Nephron progenitor cell (in vitro differentiated cells): ENCODE measurements at regions not wholly inside any gene's neighbourhood (a gene's known extent, or its start where the extent isn't known, plus 50 kb on each side); places are given as distances from the start of the nearest gene placed in this dataset.

Experiments
- DNase-seq: peaks from one replicate; pipeline ENCODE4 v3.0.0; 2021
- H3K27ac Mint-ChIP-seq: 2 replicates; pipeline ENCODE4 v1.8.0; 2021; ENCODE audit warnings: mild to moderate bottlenecking, moderate library complexity, mixed read lengths
- H3K27me3 Mint-ChIP-seq: 2 replicates; pipeline ENCODE4 v1.8.0; 2021; ENCODE audit warnings: mild to moderate bottlenecking, low read depth, mixed read lengths; ENCODE audit not compliant: poor library complexity
- H3K36me3 Mint-ChIP-seq: 2 replicates; pipeline ENCODE4 v1.8.0; 2021; ENCODE audit warnings: low read depth, mixed read lengths
- H3K4me1 Mint-ChIP-seq: 2 replicates; pipeline ENCODE4 v1.8.0; 2021; ENCODE audit warnings: mixed read lengths
- H3K4me3 Mint-ChIP-seq: 2 replicates; pipeline ENCODE4 v1.8.0; 2021; ENCODE audit warnings: mild to moderate bottlenecking, moderate library complexity, mixed read lengths
- H3K9me3 Mint-ChIP-seq: 2 replicates; pipeline ENCODE4 v1.8.0; 2021; ENCODE audit warnings: mild to moderate bottlenecking, moderate library complexity, mixed read lengths
- TF ChIP-seq, protein P1 (sequence below): fragments of 200-600 bp; sonication (generic); IDR thresholded peaks from 2 replicates; pipeline ENCODE4 v1.5.0; 2021; ENCODE audit warnings: antibody characterized with exemption

DNA sequence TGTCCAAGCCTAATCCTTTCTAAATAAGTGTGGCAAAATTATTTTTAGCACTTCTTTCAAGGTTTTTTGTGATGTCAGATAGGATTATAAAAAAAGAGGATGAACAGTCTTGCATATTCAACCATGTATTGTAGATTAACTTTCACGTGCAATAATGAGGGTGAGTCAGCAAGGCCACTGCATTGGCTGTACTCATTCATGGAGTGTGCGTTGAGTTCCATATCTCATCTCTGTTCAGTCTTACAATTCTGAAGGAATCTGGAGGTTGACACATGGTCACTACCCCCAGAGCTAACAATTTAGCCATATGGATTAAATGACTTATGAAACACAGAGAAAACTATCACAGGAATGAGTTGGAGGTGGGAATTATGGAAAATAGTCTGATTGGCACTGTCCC lies 810.5 kb downstream of the SLC4A3 start:
- Mint-ChIP-seq H3K27ac (no peak overlapping the region), H3K9me3 (no peaks in the 10 kb centered on the region), H3K27me3 (peaks cover 1% of the 10 kb centered on the region), H3K36me3 (no peaks in the 10 kb centered on the region), H3K4me3 (no peak overlapping the region), H3K4me1 (no peaks in the 10 kb centered on the region)
- TF ChIP-seq, protein P1, sequence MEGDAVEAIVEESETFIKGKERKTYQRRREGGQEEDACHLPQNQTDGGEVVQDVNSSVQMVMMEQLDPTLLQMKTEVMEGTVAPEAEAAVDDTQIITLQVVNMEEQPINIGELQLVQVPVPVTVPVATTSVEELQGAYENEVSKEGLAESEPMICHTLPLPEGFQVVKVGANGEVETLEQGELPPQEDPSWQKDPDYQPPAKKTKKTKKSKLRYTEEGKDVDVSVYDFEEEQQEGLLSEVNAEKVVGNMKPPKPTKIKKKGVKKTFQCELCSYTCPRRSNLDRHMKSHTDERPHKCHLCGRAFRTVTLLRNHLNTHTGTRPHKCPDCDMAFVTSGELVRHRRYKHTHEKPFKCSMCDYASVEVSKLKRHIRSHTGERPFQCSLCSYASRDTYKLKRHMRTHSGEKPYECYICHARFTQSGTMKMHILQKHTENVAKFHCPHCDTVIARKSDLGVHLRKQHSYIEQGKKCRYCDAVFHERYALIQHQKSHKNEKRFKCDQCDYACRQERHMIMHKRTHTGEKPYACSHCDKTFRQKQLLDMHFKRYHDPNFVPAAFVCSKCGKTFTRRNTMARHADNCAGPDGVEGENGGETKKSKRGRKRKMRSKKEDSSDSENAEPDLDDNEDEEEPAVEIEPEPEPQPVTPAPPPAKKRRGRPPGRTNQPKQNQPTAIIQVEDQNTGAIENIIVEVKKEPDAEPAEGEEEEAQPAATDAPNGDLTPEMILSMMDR = no peak
- no peak for DNase-seq

DNA sequence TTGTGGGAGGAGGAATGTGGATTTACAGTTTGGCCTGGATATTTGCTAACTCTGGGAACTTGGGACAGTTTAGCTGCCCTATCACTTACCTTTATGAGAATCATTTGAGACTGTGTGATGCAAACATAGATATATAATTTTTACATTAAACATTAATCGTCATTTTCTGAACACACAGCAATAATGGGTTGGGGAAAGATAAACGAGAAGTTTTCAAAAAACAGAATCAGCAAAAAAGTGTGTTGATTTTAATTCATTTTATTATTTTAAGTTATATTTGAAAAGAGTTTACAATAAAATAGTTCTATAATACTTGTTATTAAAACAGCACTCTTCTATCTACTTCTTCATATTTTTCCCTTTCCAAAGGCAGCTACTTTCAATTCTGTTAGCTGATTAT lies 813.3 kb downstream of the SLC4A3 start:
- no peak overlapping the region for H3K27ac Mint-ChIP-seq
- TF ChIP-seq, protein P1 = no peak
- DNase-seq = no peak
- no peaks in the 10 kb centered on the region for H3K36me3 Mint-ChIP-seq
- H3K9me3 Mint-ChIP-seq = no peaks in the 10 kb centered on the region
- no peaks in the 10 kb centered on the region for H3K4me1 Mint-ChIP-seq
- peaks cover 3% of the 10 kb centered on the region for H3K27me3 Mint-ChIP-seq
- no peak overlapping the region for H3K4me3 Mint-ChIP-seq

DNA sequence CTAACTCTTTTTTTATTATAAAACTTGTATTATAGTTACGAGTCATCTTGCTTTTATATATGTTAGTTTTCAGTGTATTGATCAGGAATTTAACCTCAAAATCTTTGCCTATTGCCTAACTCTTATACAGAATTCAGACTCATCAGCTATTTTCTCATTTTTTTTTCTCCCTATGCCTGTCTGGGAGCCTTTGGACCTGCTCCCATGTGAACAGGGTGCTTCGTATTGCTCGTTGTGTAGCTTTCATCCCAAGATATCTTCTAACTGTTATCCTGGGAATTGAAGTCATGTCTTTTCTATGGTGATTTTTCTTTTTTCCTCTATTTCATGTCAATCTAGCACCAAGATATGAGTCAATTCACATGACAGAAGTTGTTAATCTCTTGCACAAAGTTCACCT lies 814.0 kb downstream of the SLC4A3 start:
- TF ChIP-seq, protein P1 = no peak
- H3K27me3 Mint-ChIP-seq = peaks cover 3% of the 10 kb centered on the region
- H3K9me3 Mint-ChIP-seq = no peaks in the 10 kb centered on the region
- H3K27ac Mint-ChIP-seq = no peak overlapping the region
- no peaks in the 10 kb centered on the region for H3K4me1 Mint-ChIP-seq
- no peak for DNase-seq
- no peaks in the 10 kb centered on the region for H3K36me3 Mint-ChIP-seq
- no peak overlapping the region for H3K4me3 Mint-ChIP-seq

DNA sequence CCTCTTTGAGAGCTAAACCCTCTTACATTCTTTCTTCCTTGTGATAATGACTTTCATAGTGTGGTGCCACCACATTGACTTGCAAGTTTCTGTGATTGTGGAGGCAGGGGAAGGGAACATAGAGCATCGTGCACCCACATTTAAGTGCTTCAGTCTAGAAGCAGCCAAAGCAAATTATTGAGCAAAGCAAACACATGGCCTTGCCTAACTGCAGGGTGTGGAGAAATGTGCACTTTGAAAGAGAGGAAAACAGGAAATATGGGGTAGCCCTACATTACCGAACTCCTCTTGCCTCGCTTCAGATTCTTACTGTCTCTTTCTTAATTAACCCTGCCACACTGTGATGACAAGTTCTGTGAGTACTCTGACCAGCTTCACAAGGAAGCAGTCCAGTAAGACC lies 814.6 kb downstream of the SLC4A3 start:
- TF ChIP-seq, protein P1 = no peak
- H3K9me3 Mint-ChIP-seq = peaks cover 4% of the 10 kb centered on the region

DNA sequence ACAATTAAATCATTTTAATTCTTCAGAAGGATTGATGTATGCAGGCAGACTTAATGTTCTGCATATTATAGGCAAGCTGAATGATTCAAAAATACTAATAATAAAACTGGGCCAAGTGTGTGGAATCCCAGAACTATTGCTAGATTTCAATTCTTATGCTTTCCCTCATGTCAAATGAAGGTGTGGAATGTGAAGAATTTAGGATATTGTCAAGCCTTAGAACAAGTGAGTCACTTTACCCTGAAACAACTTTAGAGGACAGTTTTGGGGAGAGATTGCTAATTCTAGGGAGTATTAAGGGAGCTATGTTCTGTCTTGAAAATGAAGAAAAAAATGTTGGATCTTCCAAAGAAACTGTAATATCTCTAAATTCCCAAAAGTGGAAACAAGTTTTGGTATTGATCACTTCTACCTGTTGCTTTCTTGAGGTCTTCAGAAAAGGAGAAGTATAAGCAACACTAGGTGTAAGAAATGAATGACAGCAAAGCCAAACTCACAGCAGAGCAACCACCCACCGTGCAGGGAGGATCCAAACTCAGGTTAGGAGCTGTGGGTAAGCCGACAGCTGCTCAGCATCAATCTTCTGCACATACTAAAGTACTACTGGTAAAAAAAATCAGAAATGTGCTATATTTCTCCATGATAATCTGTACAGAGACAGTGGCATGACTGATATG lies 818.1 kb downstream of the SLC4A3 start:
- peaks cover 9% of the 10 kb centered on the region for H3K9me3 Mint-ChIP-seq
- H3K4me3 Mint-ChIP-seq = no peak overlapping the region
- peaks cover 8% of the 10 kb centered on the region for H3K27me3 Mint-ChIP-seq
- TF ChIP-seq, protein P1 = no peak
- DNase-seq = no peak
- H3K27ac Mint-ChIP-seq = no peak overlapping the region
- no peaks in the 10 kb centered on the region for H3K36me3 Mint-ChIP-seq
- H3K4me1 Mint-ChIP-seq = no peaks in the 10 kb centered on the region

More for the DNA sequence above, 814.6 kb downstream of the SLC4A3 start:
- DNase-seq = no peak
- Mint-ChIP-seq H3K27ac (no peak overlapping the region), H3K36me3 (no peaks in the 10 kb centered on the region), H3K4me3 (no peak overlapping the region), H3K4me1 (no peaks in the 10 kb centered on the region), H3K27me3 (peaks cover 3% of the 10 kb centered on the region)

DNA sequence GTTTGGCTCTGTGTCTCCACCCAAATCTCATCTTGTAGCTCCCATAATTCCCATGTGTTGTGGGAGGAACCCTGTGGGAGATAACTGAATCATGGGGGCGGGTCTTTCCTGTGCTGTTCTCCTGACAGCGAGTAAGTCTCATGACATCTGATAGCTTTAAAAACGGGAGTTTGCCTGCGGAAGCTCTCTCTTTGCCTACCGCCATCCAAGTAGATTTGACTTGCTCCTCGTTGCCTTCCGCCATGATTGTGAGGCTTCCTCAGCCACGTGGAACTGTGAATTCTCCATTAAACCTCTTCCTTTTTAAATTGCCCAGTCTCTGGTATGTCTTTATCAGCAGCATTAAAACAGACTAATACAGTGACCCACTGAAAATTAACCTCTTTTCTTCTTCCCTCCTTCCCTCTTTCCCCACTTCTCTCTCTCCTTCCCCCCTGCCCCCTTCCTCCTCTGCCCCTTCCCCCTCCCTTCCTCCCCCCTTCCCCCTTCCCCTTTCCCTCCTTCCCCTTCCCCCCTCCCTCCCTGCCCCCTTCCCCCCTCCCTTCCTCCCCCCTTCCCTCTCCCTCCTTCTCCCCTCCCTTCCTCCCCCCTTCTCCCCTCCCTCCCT lies 818.8 kb downstream of the SLC4A3 start:
- no peak overlapping the region for H3K4me3 Mint-ChIP-seq
- H3K36me3 Mint-ChIP-seq = no peaks in the 10 kb centered on the region
- no peak overlapping the region for H3K27ac Mint-ChIP-seq
- no peaks in the 10 kb centered on the region for H3K4me1 Mint-ChIP-seq
- TF ChIP-seq, protein P1 = no peak
- DNase-seq = no peak
- H3K9me3 Mint-ChIP-seq = peaks cover 9% of the 10 kb centered on the region
- H3K27me3 Mint-ChIP-seq = peaks cover 8% of the 10 kb centered on the region
